ENCODE measurements at regions not wholly inside any gene's neighbourhood (a gene's known extent, or its start where the extent isn't known, plus 50 kb on each side); places are given as distances from the start of the nearest gene placed in this dataset.

DNA sequence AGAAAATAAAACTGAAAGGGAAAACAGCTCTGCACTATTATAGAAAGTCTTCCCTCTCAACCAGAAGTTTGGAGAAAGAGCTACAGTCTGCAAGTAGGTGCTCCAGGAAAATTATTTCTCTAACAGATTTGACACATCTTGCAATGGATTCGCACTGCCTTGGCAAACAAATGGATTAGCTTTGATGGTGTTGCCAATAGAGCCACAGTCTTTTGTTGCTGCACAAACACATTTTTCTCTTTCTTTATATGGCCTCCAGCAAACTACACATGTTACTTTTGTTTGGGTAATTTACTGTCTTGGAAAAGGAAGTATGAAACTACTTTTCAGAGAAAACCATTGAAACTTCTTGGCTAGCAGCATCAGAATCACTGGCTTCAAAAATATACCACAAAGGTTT is 523.1 kb downstream of the EFNA5 start:
- DNase-seq (ENCODE audit: low read depth in 2 of 2): no peak

DNA sequence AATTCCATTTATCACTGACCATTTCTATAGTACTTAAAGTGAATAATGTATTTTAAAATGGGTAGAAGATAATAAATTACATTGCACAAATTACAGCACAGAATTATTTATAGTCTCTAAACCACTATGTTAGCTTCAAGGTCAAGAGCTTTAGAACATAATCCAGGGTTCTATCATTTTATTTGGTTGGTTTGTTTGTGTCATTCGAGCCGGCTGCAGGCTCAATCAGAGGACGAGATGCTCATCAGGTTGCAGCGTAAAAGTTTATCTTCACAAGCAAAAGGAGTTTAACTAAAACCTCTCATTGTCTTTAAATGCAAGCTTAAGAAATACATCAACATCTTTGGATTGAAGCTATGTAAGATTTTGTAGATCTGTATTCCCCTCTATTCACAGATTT is 523.8 kb downstream of the EFNA5 start:
- no peak for DNase-seq (ENCODE audit: low read depth in 2 of 2)

GRCh38 chr5:107135391-107135790 is 535.3 kb downstream of the EFNA5 start:
- DNase-seq (ENCODE audit: low read depth in 2 of 2): no peak

GRCh38 chr5:107134931-107135330 is 535.8 kb downstream of the EFNA5 start:
- no peak for DNase-seq (ENCODE audit: low read depth in 2 of 2)

GRCh38 chr5:107129051-107129450 is 541.7 kb downstream of the EFNA5 start:
- DNase-seq (ENCODE audit: low read depth in 2 of 2): no peak

GRCh38 chr5:107127878-107128277 is 542.9 kb downstream of the EFNA5 start:
- DNase-seq (ENCODE audit: low read depth in 2 of 2): no peak

DNA sequence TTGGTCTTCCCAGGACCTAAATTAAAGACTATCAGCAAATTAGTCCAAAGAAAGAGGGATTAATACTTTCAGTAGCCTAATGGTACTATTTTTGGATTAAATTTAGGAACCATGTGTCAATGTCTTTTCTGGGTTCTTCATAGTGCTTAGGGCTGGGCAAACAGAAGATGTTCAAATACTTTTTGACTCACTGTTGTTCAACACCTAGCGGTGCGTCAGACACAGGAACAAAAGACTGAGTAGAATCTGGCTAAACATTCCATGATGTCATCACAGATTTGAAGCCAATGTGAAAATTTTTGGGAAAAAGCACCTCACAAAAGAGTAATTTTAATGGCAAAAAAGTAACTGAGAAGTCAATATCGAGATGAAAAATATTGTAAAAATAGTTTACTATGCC is 544.4 kb downstream of the EFNA5 start:
- DNase-seq (ENCODE audit: low read depth in 2 of 2): no peak

- DNase-seq (ENCODE audit: low read depth in 2 of 2): no peak
Observed at GRCh38 chr5:107124376-107124775, 546.4 kb downstream of the EFNA5 start.

DNA sequence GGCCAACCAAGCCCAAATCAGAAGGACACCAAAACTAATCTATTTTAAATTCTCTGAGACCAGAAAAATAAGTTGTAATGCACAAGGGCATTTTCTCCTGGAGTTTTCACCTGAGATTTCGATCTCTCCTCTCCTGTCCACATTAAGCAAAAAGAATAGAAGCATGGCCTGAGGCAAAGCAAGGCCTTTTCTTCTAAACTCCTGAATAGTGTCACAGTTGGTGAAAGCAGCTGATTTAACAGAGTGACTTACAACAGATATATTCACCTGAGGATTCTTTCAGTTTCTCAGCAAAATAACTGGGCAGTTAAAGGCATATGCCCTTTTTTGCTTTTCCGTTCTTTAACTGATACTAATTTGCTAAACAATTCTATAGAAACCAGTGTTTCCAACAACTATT is 547.7 kb downstream of the EFNA5 start:
- DNase-seq (ENCODE audit: low read depth in 2 of 2): no peak

- DNase-seq (ENCODE audit: low read depth in 2 of 2): no peak
Observed at GRCh38 chr5:107121793-107122519, 548.8 kb downstream of the EFNA5 start.

- DNase-seq (ENCODE audit: low read depth in 2 of 2): no peak
Observed at GRCh38 chr5:107119656-107120055, 551.1 kb downstream of the EFNA5 start.

- DNase-seq (ENCODE audit: low read depth in 2 of 2): no peak
Observed at GRCh38 chr5:107118184-107119019, 552.3 kb downstream of the EFNA5 start.

GRCh38 chr5:107112216-107112615 is 558.5 kb downstream of the EFNA5 start:
- no peak for DNase-seq (ENCODE audit: low read depth in 2 of 2)

DNA sequence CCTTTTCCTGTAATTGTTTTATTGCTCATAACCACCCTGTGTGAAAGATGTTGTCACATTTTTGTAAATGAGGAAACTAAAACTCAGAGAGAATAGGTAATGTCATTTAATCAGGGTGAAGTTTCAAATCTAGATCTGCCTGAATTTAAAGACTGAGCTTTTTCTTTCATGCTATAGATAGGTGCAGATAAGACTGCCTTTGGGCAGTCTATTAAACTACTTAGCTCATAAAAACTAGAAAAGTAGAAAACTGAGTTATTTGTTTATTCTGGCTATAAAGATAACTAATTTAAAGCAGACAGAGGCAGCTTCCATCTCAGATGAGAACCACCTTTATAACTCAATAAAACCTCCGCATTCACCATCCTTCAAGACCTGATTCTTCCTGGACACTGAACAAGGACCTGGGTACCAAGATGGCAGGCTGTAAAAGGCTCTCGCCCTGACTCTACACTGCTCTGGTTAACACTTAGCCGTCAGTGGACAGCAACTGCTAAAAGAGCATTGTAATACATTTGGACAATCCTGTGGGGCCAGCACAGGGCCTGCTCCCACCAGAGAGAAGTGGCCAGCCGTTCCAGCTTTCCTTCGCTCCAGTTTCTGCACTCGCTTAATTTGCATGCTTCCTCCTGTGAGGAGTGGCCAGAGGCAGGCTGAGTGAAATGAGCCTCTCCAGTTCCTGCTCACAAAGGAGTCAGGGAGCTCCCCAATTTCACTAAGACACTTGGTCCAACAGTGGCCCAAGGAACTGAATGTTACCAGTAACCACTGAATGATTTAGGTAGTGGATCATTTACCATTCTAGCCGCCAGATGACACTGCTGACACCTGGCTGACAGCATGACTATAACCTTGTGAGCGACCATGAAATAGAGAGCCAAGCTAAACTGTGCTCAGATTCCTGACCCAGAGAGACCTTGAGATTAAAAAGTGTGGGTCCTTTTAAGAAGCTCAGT is 566.4 kb downstream of the EFNA5 start:
- DNase-seq (ENCODE audit: low read depth in 2 of 2): no peak

DNA sequence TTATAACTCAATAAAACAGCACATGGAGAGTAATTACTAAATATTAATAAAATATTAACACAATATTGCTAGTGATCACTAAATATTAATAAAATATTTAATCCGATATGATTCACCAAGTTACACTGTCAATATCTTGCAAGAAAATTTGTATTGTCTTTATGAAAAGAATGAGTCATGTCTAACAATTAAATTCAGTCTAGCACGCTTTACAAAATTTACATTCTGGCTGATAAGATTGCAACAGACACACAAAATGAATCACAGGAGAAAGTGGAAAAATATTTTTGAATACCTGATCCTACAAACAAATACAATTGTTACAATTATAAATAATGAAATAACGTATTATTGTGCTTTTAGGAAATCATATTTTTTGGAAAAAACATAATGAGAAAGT is 567.2 kb downstream of the EFNA5 start:
- DNase-seq (ENCODE audit: low read depth in 2 of 2): no peak

DNA sequence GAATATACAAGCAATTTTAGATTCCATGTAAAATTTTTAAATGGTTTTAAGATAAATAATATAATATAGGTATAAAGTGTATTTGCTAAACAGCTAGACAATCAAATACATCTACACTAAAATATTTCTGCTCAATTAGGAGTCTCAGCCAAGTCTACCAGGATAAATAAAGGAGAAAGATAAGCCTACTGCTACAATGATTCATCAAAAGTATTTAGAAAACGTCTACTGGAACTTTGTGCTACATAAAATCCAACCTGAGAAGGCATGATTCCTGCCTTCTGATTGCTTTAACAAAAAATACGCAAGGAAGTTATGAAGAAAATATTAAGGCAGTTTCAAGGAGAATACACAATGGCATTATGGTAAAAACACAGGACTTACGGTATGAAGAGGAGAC is 570.6 kb downstream of the EFNA5 start:
- DNase-seq (ENCODE audit: low read depth in 2 of 2): no peak

DNA sequence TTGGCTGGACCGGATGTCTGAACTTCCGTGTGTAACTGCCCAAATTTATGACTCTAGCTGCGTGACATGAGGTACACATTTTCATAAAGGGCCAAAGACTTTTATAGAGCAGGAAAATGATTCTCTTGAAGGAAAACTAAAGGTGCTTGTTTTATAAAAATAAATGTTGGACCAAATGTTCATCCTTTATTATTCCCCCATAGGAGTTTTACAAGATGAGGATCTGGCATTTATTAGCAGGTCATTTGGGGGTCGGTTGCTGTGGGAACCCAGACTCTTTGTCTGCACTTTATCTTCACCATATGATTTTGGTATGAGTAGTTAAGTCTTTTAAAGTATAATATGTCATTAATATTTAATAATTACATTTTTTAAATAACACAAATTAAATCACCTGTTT is 571.2 kb downstream of the EFNA5 start:
- no peak for DNase-seq (ENCODE audit: low read depth in 2 of 2)

GRCh38 chr5:107092695-107093094 is 578.0 kb downstream of the EFNA5 start:
- no peak for DNase-seq (ENCODE audit: low read depth in 2 of 2)

DNA sequence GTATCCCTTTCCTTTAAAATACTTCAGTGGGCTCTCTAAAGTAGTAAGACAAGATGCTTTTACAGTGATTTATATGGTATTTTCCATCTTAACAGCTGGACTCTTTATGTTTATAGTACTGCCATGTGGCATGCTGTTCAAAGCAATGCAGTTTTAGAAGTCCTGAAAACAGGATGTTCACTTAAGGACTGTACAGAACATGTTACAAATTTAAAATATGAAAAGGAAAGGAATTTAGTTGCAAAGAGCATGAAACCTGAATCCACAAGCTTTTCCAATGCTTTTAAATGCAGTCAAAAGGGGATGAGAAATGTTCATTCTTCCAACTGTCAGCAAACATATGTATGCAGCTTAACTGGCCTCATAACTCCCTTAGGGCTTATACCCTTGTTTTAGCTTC is 580.2 kb downstream of the EFNA5 start:
- DNase-seq (ENCODE audit: low read depth in 2 of 2): no peak

- DNase-seq (ENCODE audit: low read depth in 2 of 2): no peak
Observed at GRCh38 chr5:107088907-107089306, 581.8 kb downstream of the EFNA5 start.

GRCh38 chr5:107085572-107085971 is 585.2 kb downstream of the EFNA5 start:
- no peak for DNase-seq (ENCODE audit: low read depth in 2 of 2)

DNA sequence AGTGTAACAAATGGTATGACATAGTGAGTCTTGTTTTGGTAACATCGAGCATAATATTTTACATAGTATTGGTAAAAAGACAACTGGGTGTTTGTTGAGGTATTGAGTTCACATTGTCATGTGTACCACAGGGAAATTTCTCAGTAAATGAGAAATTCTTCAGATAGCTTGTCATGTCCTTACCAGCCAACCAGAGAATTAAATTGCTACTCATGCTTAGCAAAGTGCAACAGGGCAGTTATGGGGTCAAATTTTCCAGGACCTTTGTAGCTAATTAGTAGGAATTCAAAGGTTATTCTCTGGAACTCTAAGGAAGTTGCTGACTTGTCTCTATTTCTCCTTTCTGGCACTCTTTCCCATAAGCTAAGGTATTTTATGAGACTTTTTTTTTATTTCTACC is 595.7 kb downstream of the EFNA5 start:
- no peak for DNase-seq (ENCODE audit: low read depth in 2 of 2)

Measured in stimulated activated CD4-positive, alpha-beta T cell treated with anti-CD3 and anti-CD28 coated beads, Interleukin-4, amount 100 ng/mL, for 48 hours (primary cell).